ENCODE measurements at regions not wholly inside any gene's neighbourhood (a gene's known extent, or its start where the extent isn't known, plus 50 kb on each side); places are given as distances from the start of the nearest gene placed in this dataset.

GRCh38 chr10:65611592-65611991, 1314.2 kb upstream of the LRRTM3 start:
- no peak for DNase-seq
- Histone ChIP-seq H3K56ac (ENCODE audit: low read length) (no peak overlapping the region), H2BK15ac (replicated peaks; ENCODE audit: low read depth) (no peak overlapping the region), H3K4me1 (ENCODE audit: control insufficient read depth, low read depth, low read length) (no peaks in the 10 kb centered on the region), H3K79me1 (ENCODE audit: low read length) (no peaks in the 10 kb centered on the region), H3K4me2 (ENCODE audit: low read length) (no peak overlapping the region), H2BK5ac (ENCODE audit: low read length) (no peak overlapping the region), H3K18ac (ENCODE audit: low read length) (no peak overlapping the region), H4K5ac (ENCODE audit: low read length) (no peak overlapping the region), H3K79me2 (ENCODE audit: control insufficient read depth, insufficient read depth, low read length) (no peaks in the 10 kb centered on the region), H3K27me3 (ENCODE audit: insufficient read depth, low read length, poor library complexity) (no peaks in the 10 kb centered on the region), H3K4me3 (ENCODE audit: low read length) (no peak overlapping the region), H3K36me3 (ENCODE audit: control insufficient read depth, insufficient read depth, low read length) (no peaks in the 10 kb centered on the region), H3K4ac (ENCODE audit: low read depth, low read length) (no peak overlapping the region), H4K8ac (ENCODE audit: low read depth, low read length) (no peak overlapping the region), H2AK5ac (ENCODE audit: low read length) (no peak overlapping the region), H2BK120ac (ENCODE audit: low read depth, low read length) (no peak overlapping the region), H3K23ac (ENCODE audit: low read length) (no peak overlapping the region), H3K9ac (ENCODE audit: low read length) (no peak overlapping the region), H3K27ac (ENCODE audit: low read depth, low read length) (no peak overlapping the region)
- no CpG with 5 or more reads among the region's 2 CpGs for WGBS (ENCODE audit: extremely low coverage, insufficient coverage, low lambda C conversion rate)

DNA sequence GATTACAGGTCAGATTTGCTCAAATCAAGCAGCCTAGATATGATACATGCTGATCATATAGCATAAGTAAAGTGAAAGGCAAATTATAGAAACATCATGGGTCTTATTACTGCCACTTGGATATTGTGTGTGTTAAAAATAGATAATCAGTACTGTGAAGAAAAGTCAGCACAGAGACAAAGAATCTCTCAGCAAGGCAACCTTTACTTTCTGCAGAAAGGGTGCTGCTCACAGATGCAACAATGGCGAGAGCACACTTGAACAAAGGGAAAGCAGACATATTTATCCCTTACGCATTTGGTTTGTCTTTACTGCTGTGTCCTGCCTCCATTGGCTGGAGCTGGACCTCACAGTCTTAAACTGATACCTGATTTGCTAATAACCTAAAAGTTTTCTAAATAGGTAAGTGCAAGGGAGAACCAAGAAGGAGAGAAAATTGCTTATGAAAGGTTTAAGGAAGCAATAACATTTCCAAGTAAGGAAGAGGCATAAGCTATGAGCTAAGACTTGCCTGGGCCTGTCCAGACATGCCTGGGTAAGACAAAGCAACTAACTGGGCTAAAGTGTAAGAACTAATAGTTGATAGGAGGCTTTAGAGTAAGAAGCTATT, 1310.8 kb upstream of the LRRTM3 start:
- no peak overlapping the region for H3K4me2 ChIP-seq (ENCODE audit: low read length)
- no CpG with 5 or more reads among the region's 2 CpGs for WGBS (ENCODE audit: extremely low coverage, insufficient coverage, low lambda C conversion rate)

GRCh38 chr10:65618126-65618525, 1307.7 kb upstream of the LRRTM3 start:
- Histone ChIP-seq H3K23ac (ENCODE audit: low read length) (no peak overlapping the region), H2BK15ac (replicated peaks; ENCODE audit: low read depth) (no peak overlapping the region), H2AK5ac (ENCODE audit: low read length) (no peak overlapping the region), H4K8ac (ENCODE audit: low read depth, low read length) (no peak overlapping the region), H3K56ac (ENCODE audit: low read length) (no peak overlapping the region), H3K4ac (ENCODE audit: low read depth, low read length) (no peak overlapping the region), H3K79me2 (ENCODE audit: control insufficient read depth, insufficient read depth, low read length) (no peaks in the 10 kb centered on the region), H3K18ac (ENCODE audit: low read length) (no peak overlapping the region), H3K79me1 (ENCODE audit: low read length) (no peaks in the 10 kb centered on the region), H3K27ac (ENCODE audit: low read depth, low read length) (no peak overlapping the region), H3K9ac (ENCODE audit: low read length) (no peak overlapping the region), H2BK5ac (ENCODE audit: low read length) (no peak overlapping the region), H3K4me3 (ENCODE audit: low read length) (no peak overlapping the region), H4K5ac (ENCODE audit: low read length) (no peak overlapping the region), H3K4me2 (ENCODE audit: low read length) (no peak overlapping the region), H3K27me3 (ENCODE audit: insufficient read depth, low read length, poor library complexity) (no peaks in the 10 kb centered on the region), H3K36me3 (ENCODE audit: control insufficient read depth, insufficient read depth, low read length) (no peaks in the 10 kb centered on the region), H3K4me1 (ENCODE audit: control insufficient read depth, low read depth, low read length) (no peaks in the 10 kb centered on the region), H2BK120ac (ENCODE audit: low read depth, low read length) (no peak overlapping the region)
- DNase-seq = no peak
- WGBS (ENCODE audit: extremely low coverage, insufficient coverage, low lambda C conversion rate) = no CpG with 5 or more reads among the region's 1 CpG

More for the DNA sequence above, 1310.8 kb upstream of the LRRTM3 start:
- Histone ChIP-seq H2BK120ac (ENCODE audit: low read depth, low read length) (no peak overlapping the region), H3K79me2 (ENCODE audit: control insufficient read depth, insufficient read depth, low read length) (no peaks in the 10 kb centered on the region), H3K4me1 (ENCODE audit: control insufficient read depth, low read depth, low read length) (no peaks in the 10 kb centered on the region), H4K5ac (ENCODE audit: low read length) (no peak overlapping the region), H3K27me3 (ENCODE audit: insufficient read depth, low read length, poor library complexity) (no peaks in the 10 kb centered on the region), H3K4ac (ENCODE audit: low read depth, low read length) (no peak overlapping the region), H2AK5ac (ENCODE audit: low read length) (no peak overlapping the region), H3K27ac (ENCODE audit: low read depth, low read length) (no peak overlapping the region), H3K4me3 (ENCODE audit: low read length) (no peak overlapping the region), H2BK5ac (ENCODE audit: low read length) (no peak overlapping the region), H3K79me1 (ENCODE audit: low read length) (no peaks in the 10 kb centered on the region), H3K36me3 (ENCODE audit: control insufficient read depth, insufficient read depth, low read length) (no peaks in the 10 kb centered on the region), H3K23ac (ENCODE audit: low read length) (no peak overlapping the region), H3K18ac (ENCODE audit: low read length) (no peak overlapping the region), H4K8ac (ENCODE audit: low read depth, low read length) (no peak overlapping the region), H3K9ac (ENCODE audit: low read length) (no peak overlapping the region), H3K56ac (ENCODE audit: low read length) (no peak overlapping the region), H2BK15ac (replicated peaks; ENCODE audit: low read depth) (no peak overlapping the region)
- DNase-seq = no peak

DNA sequence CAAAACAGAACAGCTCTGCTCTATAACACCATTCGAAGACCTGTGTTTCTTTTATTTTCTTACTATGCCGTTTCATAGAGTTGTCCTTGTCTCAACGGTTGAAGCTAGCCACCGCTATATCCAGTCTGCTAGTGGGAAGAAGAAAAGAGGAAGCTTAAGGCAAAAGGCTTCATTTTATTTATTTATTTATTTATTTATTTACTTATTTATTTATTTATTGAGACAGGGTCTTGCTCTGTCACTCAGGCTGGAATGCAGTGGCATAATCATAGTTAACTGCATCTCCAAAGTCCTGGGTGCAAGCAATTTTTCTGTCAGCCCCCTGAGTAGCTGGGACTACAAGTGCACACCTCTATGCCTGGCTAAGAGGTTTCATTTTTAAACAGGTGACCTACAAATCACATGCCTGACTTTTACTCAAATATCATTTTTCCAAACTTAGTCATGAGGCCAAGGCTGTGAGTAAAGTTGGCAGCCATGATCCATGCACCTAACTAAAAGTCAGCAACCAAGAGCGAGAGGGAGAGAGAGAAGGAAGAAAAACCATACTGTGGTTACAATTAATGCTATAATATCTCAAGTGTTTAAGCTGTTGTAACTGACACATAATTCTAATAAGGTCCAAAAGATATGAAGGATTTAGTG, 1305.3 kb upstream of the LRRTM3 start:
- H3K4me2 ChIP-seq (ENCODE audit: low read length) = no peak overlapping the region
- H3K4me3 ChIP-seq (ENCODE audit: low read length) = no peak overlapping the region
- no peaks in the 10 kb centered on the region for H3K27me3 ChIP-seq (ENCODE audit: insufficient read depth, low read length, poor library complexity)
- H3K79me2 ChIP-seq (ENCODE audit: control insufficient read depth, insufficient read depth, low read length) = no peaks in the 10 kb centered on the region
- no peak overlapping the region for H3K27ac ChIP-seq (ENCODE audit: low read depth, low read length)
- no peak overlapping the region for H3K4ac ChIP-seq (ENCODE audit: low read depth, low read length)
- no CpG with 5 or more reads among the region's 5 CpGs for WGBS (ENCODE audit: extremely low coverage, insufficient coverage, low lambda C conversion rate)
- no peaks in the 10 kb centered on the region for H3K79me1 ChIP-seq (ENCODE audit: low read length)
- H2BK5ac ChIP-seq (ENCODE audit: low read length) = no peak overlapping the region
- H4K5ac ChIP-seq (ENCODE audit: low read length) = no peak overlapping the region
- H3K4me1 ChIP-seq (ENCODE audit: control insufficient read depth, low read depth, low read length) = no peaks in the 10 kb centered on the region
- no peak for DNase-seq
- no peak overlapping the region for H2BK120ac ChIP-seq (ENCODE audit: low read depth, low read length)
- no peaks in the 10 kb centered on the region for H3K36me3 ChIP-seq (ENCODE audit: control insufficient read depth, insufficient read depth, low read length)
- H3K9ac ChIP-seq (ENCODE audit: low read length) = no peak overlapping the region
- H2BK15ac ChIP-seq (replicated peaks; ENCODE audit: low read depth) = no peak overlapping the region
- no peak overlapping the region for H2AK5ac ChIP-seq (ENCODE audit: low read length)
- H3K23ac ChIP-seq (ENCODE audit: low read length) = no peak overlapping the region
- H3K18ac ChIP-seq (ENCODE audit: low read length) = no peak overlapping the region
- no peak overlapping the region for H3K56ac ChIP-seq (ENCODE audit: low read length)
- no peak overlapping the region for H4K8ac ChIP-seq (ENCODE audit: low read depth, low read length)

DNA sequence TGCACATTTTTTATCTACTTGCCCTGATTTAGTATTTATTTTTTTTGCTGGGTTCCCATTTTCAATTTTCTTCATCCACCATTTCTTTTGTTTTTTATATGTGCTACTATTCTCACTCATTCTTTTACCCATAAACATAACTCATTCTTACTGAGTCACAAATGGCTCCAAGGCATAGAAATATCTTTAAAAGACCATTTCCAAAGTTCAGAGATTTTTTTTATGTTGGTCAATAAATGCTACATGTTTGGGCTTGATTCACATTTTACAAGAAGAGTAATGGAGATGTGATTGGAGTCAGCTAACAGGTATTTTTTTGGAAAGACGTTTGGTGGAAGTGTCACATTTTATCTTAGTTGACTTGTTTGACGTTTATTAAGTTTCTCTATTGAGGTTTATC, 1303.2 kb upstream of the LRRTM3 start:
- Histone ChIP-seq H3K18ac (ENCODE audit: low read length) (no peak overlapping the region), H3K4me2 (ENCODE audit: low read length) (no peak overlapping the region), H3K36me3 (ENCODE audit: control insufficient read depth, insufficient read depth, low read length) (no peaks in the 10 kb centered on the region), H3K79me1 (ENCODE audit: low read length) (no peaks in the 10 kb centered on the region), H4K5ac (ENCODE audit: low read length) (no peak overlapping the region), H3K56ac (ENCODE audit: low read length) (no peak overlapping the region), H3K4me3 (ENCODE audit: low read length) (no peak overlapping the region), H3K9ac (ENCODE audit: low read length) (no peak overlapping the region), H3K4me1 (ENCODE audit: control insufficient read depth, low read depth, low read length) (no peaks in the 10 kb centered on the region), H2BK15ac (replicated peaks; ENCODE audit: low read depth) (no peak overlapping the region), H3K27me3 (ENCODE audit: insufficient read depth, low read length, poor library complexity) (no peaks in the 10 kb centered on the region), H3K23ac (ENCODE audit: low read length) (no peak overlapping the region), H3K79me2 (ENCODE audit: control insufficient read depth, insufficient read depth, low read length) (no peaks in the 10 kb centered on the region), H2AK5ac (ENCODE audit: low read length) (no peak overlapping the region), H4K8ac (ENCODE audit: low read depth, low read length) (no peak overlapping the region), H3K4ac (ENCODE audit: low read depth, low read length) (no peak overlapping the region), H3K27ac (ENCODE audit: low read depth, low read length) (no peak overlapping the region), H2BK5ac (ENCODE audit: low read length) (no peak overlapping the region), H2BK120ac (ENCODE audit: low read depth, low read length) (no peak overlapping the region)
- DNase-seq = no peak
- 100% methylated on average over 1 of the region's 2 CpGs for WGBS (ENCODE audit: extremely low coverage, insufficient coverage, low lambda C conversion rate)

Measured in mesendoderm (in vitro differentiated cells).